ENCODE measurements at regions not wholly inside any gene's neighbourhood (a gene's known extent, or its start where the extent isn't known, plus 50 kb on each side); places are given as distances from the start of the nearest gene placed in this dataset.
"Not testable (repeated sequence)": the region's sequence is repeated elsewhere in the genome, so short reads cannot be mapped to it uniquely, and the experiment has no call there.

GRCh38 chr3:150271591-150271960 is 136.5 kb upstream of the TSC22D2 start:
- Histone ChIP-seq H3F3A (ENCODE audit: insufficient read depth) (no peaks in the 10 kb centered on the region), H3K4me1 (ENCODE audit: insufficient read depth) (peaks cover 12% of the 10 kb centered on the region), H3K9me3 (ENCODE audit: low read depth) (no peaks in the 10 kb centered on the region), H3K9ac (no peak overlapping the region), H3K9me2 (ENCODE audit: insufficient read depth) (no peaks in the 10 kb centered on the region), H3K4me2 (ENCODE audit: unreplicated experiment) (no peak overlapping the region), H2AFZ (no peak overlapping the region), H3K36me3 (ENCODE audit: low read depth) (no peaks in the 10 kb centered on the region), H3K27ac (no peak overlapping the region), H3K79me2 (ENCODE audit: insufficient read depth) (no peaks in the 10 kb centered on the region), H3K27me3 (replicated peaks; ENCODE audit: insufficient read depth) (no peaks in the 10 kb centered on the region), H3K4me3 (no peak overlapping the region), H4K20me1 (ENCODE audit: insufficient read depth) (no peaks in the 10 kb centered on the region)
- no peak for DNase-seq
- in situ Hi-C loops (cut with MboI), result no loop called here
- TF ChIP-seq EZH2phosphoT487 (IDR thresholded peaks at IDR 0.05; ENCODE audit: insufficient read depth, low read depth) (no peak), EZH2 (IDR thresholded peaks at IDR 0.05; ENCODE audit: insufficient read depth, poor library complexity, severe bottlenecking) (no peak)

GRCh38 chr3:150270883-150271590 is 137.1 kb upstream of the TSC22D2 start:
- H3K27ac ChIP-seq, result no peak overlapping the region
- H2AFZ ChIP-seq, result no peak overlapping the region
- H3K9me2 ChIP-seq (ENCODE audit: insufficient read depth), result no peaks in the 10 kb centered on the region
- no peak overlapping the region for H3K4me3 ChIP-seq
- H3K27me3 ChIP-seq (replicated peaks; ENCODE audit: insufficient read depth), result no peaks in the 10 kb centered on the region
- 70 to 74% methylated on average over 4 of the region's 4 CpGs for WGBS, 2 experiments (ENCODE audit: low coverage in 1 of 2, low lambda C conversion rate in 2 of 2, missing lambda C conversion rate in 2 of 2)
- TF ChIP-seq EZH2 (IDR thresholded peaks at IDR 0.05; ENCODE audit: insufficient read depth, poor library complexity, severe bottlenecking), result no peak
- TF ChIP-seq EZH2phosphoT487 (IDR thresholded peaks at IDR 0.05; ENCODE audit: insufficient read depth, low read depth), result no peak
- H3F3A ChIP-seq (ENCODE audit: insufficient read depth), result no peaks in the 10 kb centered on the region
- H4K20me1 ChIP-seq (ENCODE audit: insufficient read depth), result no peaks in the 10 kb centered on the region
- no peaks in the 10 kb centered on the region for H3K36me3 ChIP-seq (ENCODE audit: low read depth)
- peaks cover 7% of the 10 kb centered on the region for H3K4me1 ChIP-seq (ENCODE audit: insufficient read depth)
- no peak for DNase-seq
- no peaks in the 10 kb centered on the region for H3K9me3 ChIP-seq (ENCODE audit: low read depth)
- in situ Hi-C loops (cut with MboI), result no loop called here
- no peak overlapping the region for H3K9ac ChIP-seq
- H3K79me2 ChIP-seq (ENCODE audit: insufficient read depth), result no peaks in the 10 kb centered on the region
- no peak overlapping the region for H3K4me2 ChIP-seq (ENCODE audit: unreplicated experiment)

GRCh38 chr3:150270444-150270843 is 137.7 kb upstream of the TSC22D2 start:
- in situ Hi-C loops (cut with MboI); H3K27me3 ChIP-seq (replicated peaks; ENCODE audit: insufficient read depth): not testable (repeated sequence)

GRCh38 chr3:150269526-150269925 is 138.6 kb upstream of the TSC22D2 start:
- Histone ChIP-seq H3K4me2 (ENCODE audit: unreplicated experiment) (no peak overlapping the region), H3K9me2 (ENCODE audit: insufficient read depth) (no peaks in the 10 kb centered on the region), H3K36me3 (ENCODE audit: low read depth) (no peaks in the 10 kb centered on the region), H3K9me3 (ENCODE audit: low read depth) (no peaks in the 10 kb centered on the region), H3K27me3 (replicated peaks; ENCODE audit: insufficient read depth) (no peaks in the 10 kb centered on the region), H3K4me1 (ENCODE audit: insufficient read depth) (peaks cover 6% of the 10 kb centered on the region), H3K27ac (no peak overlapping the region), H2AFZ (peak overlapping the region; percentile 7; the same call in 1 of the 2 replicates), H3F3A (ENCODE audit: insufficient read depth) (no peaks in the 10 kb centered on the region), H3K9ac (no peak overlapping the region), H3K4me3 (no peak overlapping the region), H3K79me2 (ENCODE audit: insufficient read depth) (no peaks in the 10 kb centered on the region), H4K20me1 (ENCODE audit: insufficient read depth) (no peaks in the 10 kb centered on the region)
- TF ChIP-seq EZH2phosphoT487 (IDR thresholded peaks at IDR 0.05; ENCODE audit: insufficient read depth, low read depth) (no peak), EZH2 (IDR thresholded peaks at IDR 0.05; ENCODE audit: insufficient read depth, poor library complexity, severe bottlenecking) (no peak)
- no peak for DNase-seq
- in situ Hi-C loops (cut with MboI), result no loop called here
- WGBS, 2 experiments (ENCODE audit: low coverage in 1 of 2, low lambda C conversion rate in 2 of 2, missing lambda C conversion rate in 2 of 2), result 64 to 71% methylated on average over 3 of the region's 3 CpGs

More at GRCh38 chr3:150270444-150270843, 137.7 kb upstream of the TSC22D2 start:
- H3K9ac ChIP-seq; DNase-seq; H3K4me3 ChIP-seq; H3K9me2 ChIP-seq (ENCODE audit: insufficient read depth); H3K4me1 ChIP-seq (ENCODE audit: insufficient read depth); H3F3A ChIP-seq (ENCODE audit: insufficient read depth); H3K9me3 ChIP-seq (ENCODE audit: low read depth); H3K4me2 ChIP-seq (ENCODE audit: unreplicated experiment); H2AFZ ChIP-seq; H3K36me3 ChIP-seq (ENCODE audit: low read depth); H3K79me2 ChIP-seq (ENCODE audit: insufficient read depth); H4K20me1 ChIP-seq (ENCODE audit: insufficient read depth); H3K27ac ChIP-seq: not testable (repeated sequence)
- WGBS, 2 experiments (ENCODE audit: low coverage in 1 of 2, low lambda C conversion rate in 2 of 2, missing lambda C conversion rate in 2 of 2), result 50 to 56% methylated on average over 3 of the region's 3 CpGs
